HAP-1 (cell line): ENCODE measurements at regions not wholly inside any gene's neighbourhood (a gene's known extent, or its start where the extent isn't known, plus 50 kb on each side); places are given as distances from the start of the nearest gene placed in this dataset.
"Not testable (repeated sequence)": the region's sequence is repeated elsewhere in the genome, so short reads cannot be mapped to it uniquely, and the experiment has no call there.

ENCODE experiments used
- DNase-seq, 2 experiments: peaks; one replicate each; pipeline ENCODE4 v3.0.0-alpha.2; 2016 to 2020; ENCODE audit warnings: low spot score in 2 of 2
- H3K27me3 ChIP-seq: fragments of 250-450 bp; sonication (Bioruptor Pico); 2 replicates; pipeline ENCODE4 v1.5.1; 2020; ENCODE audit warnings: low read depth, mild to moderate bottlenecking, moderate library complexity
- H3K36me3 ChIP-seq: fragments of 250-450 bp; sonication (Bioruptor Pico); replicated peaks from 2 replicates; pipeline ENCODE4 v1.5.1; 2020; ENCODE audit warnings: mild to moderate bottlenecking
- H3K4me1 ChIP-seq: fragments of 250-450 bp; sonication (Bioruptor Pico); 2 replicates; pipeline ENCODE4 v1.5.1; 2020; ENCODE audit warnings: mild to moderate bottlenecking
- H3K4me3 ChIP-seq: fragments of 250-450 bp; sonication (Bioruptor Pico); 2 replicates; pipeline ENCODE4 v1.5.1; 2020; ENCODE audit warnings: mild to moderate bottlenecking, moderate library complexity
- H3K9me3 ChIP-seq: fragments of 250-450 bp; sonication (Bioruptor Pico); 2 replicates; pipeline ENCODE4 v1.5.1; 2020; ENCODE audit warnings: mild to moderate bottlenecking, moderate library complexity
- in situ Hi-C: fragments of 300-500 bp; cut with MboI; formaldehyde crosslinking; loops from 3 replicates; pipeline ENCODE4 v1.14.3; 2020; ENCODE audit warnings: low sequenced_read_pairs, inconsistent platforms, mixed read lengths

- in situ Hi-C loops: no loop called here
- no peaks in the 10 kb centered on the region for H3K4me1 ChIP-seq
- H3K36me3 ChIP-seq: no peaks in the 10 kb centered on the region
- H3K4me3 ChIP-seq: no peak overlapping the region
- H3K27me3 ChIP-seq: no peaks in the 10 kb centered on the region
- H3K9me3 ChIP-seq: no peaks in the 10 kb centered on the region
- no peak for DNase-seq
Observed at GRCh38 chr6:145147981-145148749, 587.2 kb downstream of the EPM2A start.

DNA sequence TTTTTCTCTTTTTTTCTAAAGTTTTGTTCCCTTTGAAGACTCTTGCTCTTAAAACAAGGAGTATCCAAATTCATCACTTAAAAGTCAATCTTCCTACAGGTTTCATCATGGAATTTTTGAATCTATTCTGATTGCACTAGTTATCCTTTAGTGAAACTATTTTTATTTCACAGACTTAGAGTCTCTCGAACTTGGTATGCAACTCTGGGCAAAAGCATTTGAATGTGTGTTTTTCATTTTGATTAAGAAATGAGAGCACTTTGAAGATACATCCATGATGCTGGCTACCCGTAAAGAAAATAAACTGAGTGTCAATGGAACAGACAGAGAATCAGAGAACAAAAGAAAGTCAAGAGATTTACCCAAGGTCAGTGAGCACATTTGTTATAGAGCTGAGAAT, 586.5 kb downstream of the EPM2A start:
- no peak overlapping the region for H3K4me3 ChIP-seq
- H3K4me1 ChIP-seq: no peaks in the 10 kb centered on the region
- no peak for DNase-seq
- H3K9me3 ChIP-seq: no peaks in the 10 kb centered on the region
- H3K36me3 ChIP-seq: no peaks in the 10 kb centered on the region
- in situ Hi-C loops: no loop called here
- H3K27me3 ChIP-seq: no peaks in the 10 kb centered on the region

GRCh38 chr6:145151624-145152023, 583.7 kb downstream of the EPM2A start:
- no peaks in the 10 kb centered on the region for H3K4me1 ChIP-seq
- no peak overlapping the region for H3K4me3 ChIP-seq
- no peak for DNase-seq
- no peaks in the 10 kb centered on the region for H3K36me3 ChIP-seq
- in situ Hi-C loops: no loop called here
- H3K27me3 ChIP-seq: no peaks in the 10 kb centered on the region
- no peaks in the 10 kb centered on the region for H3K9me3 ChIP-seq

- Histone ChIP-seq H3K27me3 (no peaks in the 10 kb centered on the region), H3K9me3 (no peaks in the 10 kb centered on the region; the same call in 1 of the 2 replicates), H3K4me3 (no peak overlapping the region), H3K4me1 (no peaks in the 10 kb centered on the region), H3K36me3 (no peaks in the 10 kb centered on the region)
- DNase-seq: no peak
- in situ Hi-C loops: no loop called here
Observed at GRCh38 chr6:145153495-145153894, 581.8 kb downstream of the EPM2A start.

DNA sequence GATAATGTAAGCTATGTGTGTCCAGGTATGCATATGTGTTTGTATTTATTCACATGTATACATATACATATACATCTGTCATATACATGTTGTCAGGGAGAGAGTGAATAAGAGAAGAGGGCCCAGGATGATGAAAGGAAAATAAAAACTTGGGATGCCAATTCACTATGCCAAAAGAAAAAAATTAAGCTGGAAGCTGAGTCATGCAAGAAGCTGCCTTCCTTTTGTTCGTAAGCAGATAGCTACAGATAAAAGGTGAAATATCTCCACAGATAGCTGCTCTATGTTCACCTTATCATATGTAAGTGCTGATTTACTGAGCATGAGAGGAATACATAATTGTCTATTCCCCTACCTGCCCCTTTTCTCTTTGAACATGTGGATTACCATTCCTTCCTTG, 579.9 kb downstream of the EPM2A start:
- in situ Hi-C loops: no loop called here
- Histone ChIP-seq H3K36me3 (no peaks in the 10 kb centered on the region), H3K4me3 (no peak overlapping the region), H3K4me1 (no peaks in the 10 kb centered on the region), H3K27me3 (no peaks in the 10 kb centered on the region), H3K9me3 (no peaks in the 10 kb centered on the region; the same call in 1 of the 2 replicates)
- DNase-seq: no peak

GRCh38 chr6:145155873-145156782, 579.2 kb downstream of the EPM2A start:
- no peak overlapping the region for H3K4me3 ChIP-seq
- no peaks in the 10 kb centered on the region for H3K4me1 ChIP-seq
- DNase-seq: no peak
- no peaks in the 10 kb centered on the region for H3K36me3 ChIP-seq
- H3K27me3 ChIP-seq: no peaks in the 10 kb centered on the region
- in situ Hi-C loops: no loop called here
- H3K9me3 ChIP-seq: no peaks in the 10 kb centered on the region; the same call in 1 of the 2 replicates

GRCh38 chr6:145158636-145159035, 576.7 kb downstream of the EPM2A start:
- H3K4me1 ChIP-seq: not testable (repeated sequence)

DNA sequence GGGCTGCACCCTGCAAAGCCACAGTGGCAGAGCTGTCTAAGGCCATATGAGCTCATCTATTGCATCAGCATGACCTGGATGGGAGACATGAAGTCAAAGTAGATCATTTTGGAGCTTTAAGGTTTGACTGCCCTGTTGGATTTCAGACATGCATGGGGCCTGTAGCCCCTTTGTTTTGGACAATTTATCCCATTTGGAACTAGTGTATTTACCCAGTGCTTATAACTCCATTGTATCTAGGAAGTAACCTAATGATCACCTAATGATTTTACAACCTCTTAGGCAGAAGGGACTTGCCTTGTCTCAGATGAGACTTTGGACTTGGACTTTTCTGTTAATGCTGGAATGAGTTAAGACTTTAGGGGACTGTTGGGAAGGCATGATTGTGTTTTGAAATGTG, 575.4 kb downstream of the EPM2A start:
- no peaks in the 10 kb centered on the region for H3K27me3 ChIP-seq
- no peaks in the 10 kb centered on the region for H3K36me3 ChIP-seq
- in situ Hi-C loops: no loop called here
- no peak overlapping the region for H3K4me3 ChIP-seq
- DNase-seq: no peak
- no peaks in the 10 kb centered on the region; the same call in 1 of the 2 replicates for H3K9me3 ChIP-seq
- H3K4me1 ChIP-seq: no peaks in the 10 kb centered on the region

More at GRCh38 chr6:145158636-145159035, 576.7 kb downstream of the EPM2A start:
- DNase-seq, in situ Hi-C loops, H3K9me3 ChIP-seq, H3K4me3 ChIP-seq, H3K36me3 ChIP-seq, H3K27me3 ChIP-seq: not testable (repeated sequence)

DNA sequence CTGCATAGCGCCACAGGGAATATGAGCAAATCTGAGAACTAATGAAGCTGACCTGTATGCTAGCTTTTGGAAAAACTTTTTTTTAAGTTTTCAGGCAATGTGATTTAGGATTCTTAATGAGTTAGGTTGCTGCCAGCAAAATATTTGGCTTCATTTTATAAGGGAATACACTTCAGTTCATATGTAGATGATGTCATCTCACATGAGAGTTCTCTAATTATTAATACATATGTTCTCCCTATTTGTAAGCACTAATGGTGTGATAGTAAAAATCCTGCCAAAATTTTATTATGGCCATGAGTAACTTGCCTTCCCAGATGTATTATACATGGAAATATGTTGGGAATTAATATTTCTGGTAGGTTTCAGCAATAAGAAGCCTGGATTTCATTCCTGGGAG, 573.8 kb downstream of the EPM2A start:
- in situ Hi-C loops: no loop called here
- Histone ChIP-seq H3K4me1 (no peaks in the 10 kb centered on the region), H3K27me3 (0 out of 2 replicates have a peak, but pooled peaks cover 2% of the 10 kb centered on the region), H3K36me3 (no peaks in the 10 kb centered on the region), H3K4me3 (no peak overlapping the region), H3K9me3 (no peaks in the 10 kb centered on the region; the same call in 1 of the 2 replicates)
- DNase-seq: no peak

- Histone ChIP-seq H3K36me3 (no peaks in the 10 kb centered on the region), H3K27me3 (0 out of 2 replicates have a peak, but pooled peaks cover 2% of the 10 kb centered on the region), H3K9me3 (no peaks in the 10 kb centered on the region), H3K4me1 (no peaks in the 10 kb centered on the region), H3K4me3 (no peak overlapping the region)
- in situ Hi-C loops: no loop called here
- DNase-seq: no peak
Observed at GRCh38 chr6:145169726-145170224, 565.5 kb downstream of the EPM2A start.

- Histone ChIP-seq H3K27me3 (no peaks in the 10 kb centered on the region), H3K36me3 (no peaks in the 10 kb centered on the region), H3K4me1 (no peaks in the 10 kb centered on the region), H3K9me3 (no peaks in the 10 kb centered on the region), H3K4me3 (no peak overlapping the region)
- in situ Hi-C loops: no loop called here
- DNase-seq: no peak
Observed at GRCh38 chr6:145175470-145175869, 559.9 kb downstream of the EPM2A start.

- no peak overlapping the region for H3K4me3 ChIP-seq
- no peak for DNase-seq
- in situ Hi-C loops: no loop called here
- no peaks in the 10 kb centered on the region for H3K9me3 ChIP-seq
- H3K27me3 ChIP-seq: no peaks in the 10 kb centered on the region
- no peaks in the 10 kb centered on the region for H3K36me3 ChIP-seq
- no peaks in the 10 kb centered on the region for H3K4me1 ChIP-seq
Observed at GRCh38 chr6:145178391-145178790, 556.9 kb downstream of the EPM2A start.

DNA sequence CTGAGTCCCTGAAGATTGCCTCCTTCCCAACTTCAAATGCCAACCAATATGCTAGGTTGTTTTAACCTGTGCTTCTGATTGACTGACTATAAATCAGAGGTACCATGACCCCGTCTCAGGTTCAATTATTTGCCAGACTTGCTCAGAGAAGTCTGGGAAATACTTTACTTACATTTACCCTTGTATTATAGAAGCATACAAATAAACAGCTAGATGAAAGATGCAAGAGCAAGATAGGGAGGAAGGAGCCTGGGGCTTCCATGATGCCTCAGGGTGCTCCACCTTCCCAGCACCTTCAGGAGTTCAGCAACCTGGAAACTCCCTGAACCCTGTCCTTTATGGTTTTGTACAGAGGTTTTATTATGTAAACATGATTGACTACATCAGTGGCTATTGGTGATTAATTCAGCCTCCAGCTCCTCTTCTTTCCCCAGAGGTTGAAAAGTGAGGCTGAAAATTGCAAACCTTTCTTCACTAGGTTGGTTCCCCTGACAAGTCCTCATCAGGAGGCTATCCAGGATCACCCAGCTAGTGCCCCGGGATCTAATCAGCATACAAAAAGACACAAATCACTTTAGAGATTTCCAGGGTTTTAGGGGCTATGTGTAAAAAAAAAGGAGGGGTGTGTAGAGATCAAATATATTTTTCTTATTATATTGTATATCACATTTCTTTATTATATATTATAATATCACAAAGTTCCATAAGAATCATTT, 547.7 kb downstream of the EPM2A start:
- Histone ChIP-seq H3K36me3 (no peaks in the 10 kb centered on the region), H3K4me1 (no peaks in the 10 kb centered on the region), H3K27me3 (no peaks in the 10 kb centered on the region), H3K4me3 (no peak overlapping the region), H3K9me3 (no peaks in the 10 kb centered on the region)
- DNase-seq: no peak
- in situ Hi-C loops: no loop called here
